ENCODE measurements at regions not wholly inside any gene's neighbourhood (a gene's known extent, or its start where the extent isn't known, plus 50 kb on each side); places are given as distances from the start of the nearest gene placed in this dataset.

DNA sequence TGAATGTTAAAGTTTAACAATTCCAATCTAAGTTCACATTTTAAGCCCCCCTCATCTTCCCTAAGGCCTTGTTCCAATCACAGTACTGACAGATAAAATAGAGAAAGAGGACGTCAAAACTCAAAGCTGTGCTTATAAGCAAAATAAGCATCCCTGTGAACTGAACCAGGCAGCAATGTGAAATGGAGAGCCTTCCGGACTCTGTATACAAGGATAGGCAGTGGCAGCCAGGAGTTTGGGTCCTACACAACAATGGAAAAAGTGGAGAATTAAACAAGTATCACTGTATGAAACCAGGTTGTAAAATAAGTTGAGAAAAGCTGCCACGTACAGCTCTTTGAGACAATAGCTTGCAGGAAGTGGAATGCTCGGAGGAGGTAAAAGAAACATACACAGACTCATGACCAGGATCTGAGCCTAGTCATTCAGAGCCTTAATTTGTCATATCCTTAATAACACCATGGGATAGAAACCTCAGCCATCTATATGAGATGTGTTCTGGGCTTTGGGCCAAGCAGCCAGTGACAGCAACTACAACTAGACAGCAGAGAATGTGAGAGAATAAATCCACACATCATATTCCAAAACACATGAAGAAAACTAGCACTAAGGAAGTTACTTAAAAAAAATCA lies 55.2 kb upstream of the PALMD start:
- intact Hi-C loops (cut with micrococcal nuclease): no loop called here
- no peak overlapping the region for H3K27ac ChIP-seq (ENCODE audit: low read depth, low read length)
- H3K4me1 Mint-ChIP-seq: no peaks in the 10 kb centered on the region
- ATAC-seq: no peak
- H3K9me3 Mint-ChIP-seq: peaks cover 0 to 11% (median 0%) of the 10 kb centered on the region in 11 donors
- ChIA-PET POLR2A (no interaction called here), CTCF (no interaction called here)
- peaks cover 0 to 15% (median 7%) of the 10 kb centered on the region in 5 donors for H3K27me3 Mint-ChIP-seq
- no peaks in the 10 kb centered on the region for H3K36me3 ChIP-seq (ENCODE audit: control insufficient read depth in 2 of 3, insufficient read depth in 3 of 3, low read length in 3 of 3)
- no peak overlapping the region for H3K27ac Mint-ChIP-seq
- H3K4me1 ChIP-seq (ENCODE audit: control insufficient read depth in 2 of 2, insufficient read depth in 2 of 2, low read length in 2 of 2): no peaks in the 10 kb centered on the region
- no peak for DNase-seq
- H3K4me3 Mint-ChIP-seq: no peak overlapping the region
- no peak overlapping the region for H3K4me3 ChIP-seq (ENCODE audit: low read length)
- no peaks in the 10 kb centered on the region for H3K27me3 ChIP-seq (ENCODE audit: control insufficient read depth in 2 of 2, insufficient read depth in 2 of 2, low read length in 2 of 2)
- H3K9me3 ChIP-seq (ENCODE audit: control insufficient read depth in 2 of 3, low read length in 3 of 3): no peaks in the 10 kb centered on the region
- H3K36me3 Mint-ChIP-seq: no peaks in the 10 kb centered on the region

DNA sequence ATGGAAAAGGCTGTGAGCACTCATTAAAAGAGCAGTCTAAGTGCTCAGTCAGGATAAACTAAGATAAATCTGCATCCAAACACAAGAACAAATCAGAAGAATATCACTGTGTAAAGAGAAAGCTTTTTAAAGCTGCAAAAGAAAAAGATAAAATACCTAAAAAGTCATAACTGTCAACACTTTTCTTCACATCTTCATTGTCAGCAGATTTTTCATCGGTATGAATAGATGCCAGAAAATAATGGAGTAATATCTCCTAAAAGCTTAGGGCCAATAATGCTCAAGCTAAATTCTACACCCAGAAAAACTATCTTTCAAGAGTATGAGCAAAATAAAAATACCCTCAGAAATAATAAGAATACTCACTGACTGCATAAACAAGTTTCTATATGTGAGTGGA lies 54.0 kb upstream of the PALMD start:
- Histone ChIP-seq H3K36me3 (ENCODE audit: control insufficient read depth in 2 of 3, insufficient read depth in 3 of 3, low read length in 3 of 3) (no peaks in the 10 kb centered on the region), H3K4me3 (ENCODE audit: low read length) (no peak overlapping the region), H3K27me3 (ENCODE audit: control insufficient read depth in 2 of 2, insufficient read depth in 2 of 2, low read length in 2 of 2) (no peaks in the 10 kb centered on the region), H3K27ac (ENCODE audit: low read depth, low read length) (no peak overlapping the region), H3K9me3 (ENCODE audit: control insufficient read depth in 2 of 3, low read length in 3 of 3) (no peaks in the 10 kb centered on the region), H3K4me1 (ENCODE audit: control insufficient read depth in 2 of 2, insufficient read depth in 2 of 2, low read length in 2 of 2) (no peaks in the 10 kb centered on the region)
- DNase-seq: no peak
- POLR2A ChIA-PET: no interaction called here
- Mint-ChIP-seq H3K36me3 (no peaks in the 10 kb centered on the region), H3K9me3 (peaks cover 0 to 11% (median 0%) of the 10 kb centered on the region in 11 donors), H3K4me3 (no peak overlapping the region), H3K4me1 (no peaks in the 10 kb centered on the region), H3K27ac (no peak overlapping the region), H3K27me3 (peaks cover 0 to 10% (median 7%) of the 10 kb centered on the region in 5 donors)
- CTCF ChIA-PET: no interaction called here
- no peak for ATAC-seq
- intact Hi-C loops (cut with micrococcal nuclease): no loop called here

DNA sequence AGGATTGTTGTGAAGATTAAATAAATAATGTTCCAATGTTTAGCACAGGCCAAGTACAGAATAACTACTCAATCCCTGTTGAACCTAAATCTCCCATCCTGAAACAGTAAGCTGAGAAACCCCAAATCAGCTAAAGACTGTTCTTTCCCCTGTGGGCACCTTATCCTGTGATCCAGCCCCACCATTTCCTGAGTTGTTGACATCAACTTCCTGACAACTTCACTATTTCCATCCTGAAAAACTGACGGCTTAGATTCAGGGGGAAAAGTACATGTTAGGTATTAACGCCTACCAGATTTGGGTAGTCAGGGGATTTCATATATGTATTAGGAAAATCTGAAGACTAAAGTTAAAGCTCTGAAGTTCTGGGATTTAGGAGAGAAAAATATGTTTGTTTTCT lies 51.7 kb upstream of the PALMD start:
- Mint-ChIP-seq H3K27me3 (peaks cover 0 to 12% (median 10%) of the 10 kb centered on the region in 5 donors), H3K4me1 (no peaks in the 10 kb centered on the region), H3K4me3 (no peak overlapping the region), H3K27ac (no peak overlapping the region), H3K36me3 (no peaks in the 10 kb centered on the region), H3K9me3 (peaks cover 0 to 11% (median 0%) of the 10 kb centered on the region in 11 donors)
- no peak overlapping the region for H3K27ac ChIP-seq (ENCODE audit: low read depth, low read length)
- POLR2A ChIA-PET: no interaction called here
- intact Hi-C loops (cut with micrococcal nuclease): no loop called here
- H3K27me3 ChIP-seq (ENCODE audit: control insufficient read depth in 2 of 2, insufficient read depth in 2 of 2, low read length in 2 of 2): no peaks in the 10 kb centered on the region
- no peak for DNase-seq
- no peak for ATAC-seq
- H3K36me3 ChIP-seq (ENCODE audit: control insufficient read depth in 2 of 3, insufficient read depth in 3 of 3, low read length in 3 of 3): no peaks in the 10 kb centered on the region
- no peaks in the 10 kb centered on the region for H3K9me3 ChIP-seq (ENCODE audit: control insufficient read depth in 2 of 3, low read length in 3 of 3)
- H3K4me3 ChIP-seq (ENCODE audit: low read length): no peak overlapping the region
- CTCF ChIA-PET: no interaction called here
- no peaks in the 10 kb centered on the region for H3K4me1 ChIP-seq (ENCODE audit: control insufficient read depth in 2 of 2, insufficient read depth in 2 of 2, low read length in 2 of 2)

DNA sequence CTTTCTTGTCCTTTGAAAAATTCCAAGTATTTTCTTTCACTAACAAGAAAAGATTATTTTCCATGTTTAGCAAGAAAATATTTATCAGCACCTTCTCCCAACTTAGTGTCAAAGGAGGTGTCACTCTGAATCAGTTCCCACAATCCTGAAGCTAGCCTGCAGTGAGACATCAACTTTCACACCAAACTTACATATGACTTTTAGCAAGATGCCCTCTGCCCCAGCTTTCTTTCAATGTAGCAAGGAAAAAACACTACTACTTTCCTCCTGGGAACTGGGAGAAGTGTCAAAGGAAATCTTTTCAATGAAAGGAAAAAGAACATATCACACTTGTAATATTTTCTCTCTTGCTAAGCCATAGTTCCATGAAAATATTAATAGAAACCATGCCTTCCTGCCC lies 50.9 kb upstream of the PALMD start:
- Mint-ChIP-seq H3K27ac (no peak overlapping the region), H3K27me3 (peaks cover under 1 to 12% (median 10%) of the 10 kb centered on the region in 5 donors), H3K9me3 (peaks cover 0 to 11% (median 0%) of the 10 kb centered on the region in 11 donors), H3K4me1 (no peaks in the 10 kb centered on the region), H3K36me3 (no peaks in the 10 kb centered on the region), H3K4me3 (no peak overlapping the region)
- intact Hi-C loops (cut with micrococcal nuclease): no loop called here
- H3K4me3 ChIP-seq (ENCODE audit: low read length): no peak overlapping the region
- H3K4me1 ChIP-seq (ENCODE audit: control insufficient read depth in 2 of 2, insufficient read depth in 2 of 2, low read length in 2 of 2): no peaks in the 10 kb centered on the region
- DNase-seq (no peak), ATAC-seq (no peak)
- CTCF ChIA-PET: no interaction called here
- H3K36me3 ChIP-seq (ENCODE audit: control insufficient read depth in 2 of 3, insufficient read depth in 3 of 3, low read length in 3 of 3): no peaks in the 10 kb centered on the region
- POLR2A ChIA-PET: no interaction called here
- H3K9me3 ChIP-seq (ENCODE audit: control insufficient read depth in 2 of 3, low read length in 3 of 3): no peaks in the 10 kb centered on the region
- no peak overlapping the region for H3K27ac ChIP-seq (ENCODE audit: low read depth, low read length)
- H3K27me3 ChIP-seq (ENCODE audit: control insufficient read depth in 2 of 2, insufficient read depth in 2 of 2, low read length in 2 of 2): no peaks in the 10 kb centered on the region

DNA sequence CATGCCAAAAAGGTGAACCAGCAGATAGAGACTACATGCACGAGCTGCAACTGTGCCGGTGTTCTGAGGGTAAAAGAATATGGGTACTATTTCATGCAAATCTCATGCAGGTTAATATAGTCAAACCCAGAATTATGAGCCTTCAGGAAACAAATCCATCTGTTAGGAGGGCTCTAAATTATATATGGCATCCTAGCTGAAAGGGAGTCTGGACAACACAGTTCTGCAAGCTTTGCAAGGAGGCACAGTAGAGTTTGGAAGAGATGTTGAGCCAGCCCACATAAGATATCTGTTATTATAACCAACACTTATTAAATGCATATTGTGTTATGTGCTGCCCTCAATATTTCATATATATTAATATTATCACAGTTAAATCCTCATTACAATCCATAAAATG lies 50.5 kb upstream of the PALMD start:
- Mint-ChIP-seq H3K9me3 (peaks cover 0 to 10% (median 0%) of the 10 kb centered on the region in 11 donors), H3K4me3 (no peak overlapping the region), H3K4me1 (no peaks in the 10 kb centered on the region), H3K36me3 (no peaks in the 10 kb centered on the region), H3K27me3 (peaks cover 4 to 12% (median 9%) of the 10 kb centered on the region in 5 donors), H3K27ac (no peak overlapping the region)
- ChIA-PET CTCF (no interaction called here), POLR2A (no interaction called here)
- H3K4me3 ChIP-seq (ENCODE audit: low read length): no peak overlapping the region
- no peaks in the 10 kb centered on the region for H3K9me3 ChIP-seq (ENCODE audit: control insufficient read depth in 2 of 3, low read length in 3 of 3)
- intact Hi-C loops (cut with micrococcal nuclease): no loop called here
- ATAC-seq (no peak), DNase-seq (no peak)
- H3K36me3 ChIP-seq (ENCODE audit: control insufficient read depth in 2 of 3, insufficient read depth in 3 of 3, low read length in 3 of 3): no peaks in the 10 kb centered on the region
- H3K27me3 ChIP-seq (ENCODE audit: control insufficient read depth in 2 of 2, insufficient read depth in 2 of 2, low read length in 2 of 2): no peaks in the 10 kb centered on the region
- no peaks in the 10 kb centered on the region for H3K4me1 ChIP-seq (ENCODE audit: control insufficient read depth in 2 of 2, insufficient read depth in 2 of 2, low read length in 2 of 2)
- H3K27ac ChIP-seq (ENCODE audit: low read depth, low read length): no peak overlapping the region
